OCI-LY1 (cell line): ENCODE measurements at regions not wholly inside any gene's neighbourhood (a gene's known extent, or its start where the extent isn't known, plus 50 kb on each side); places are given as distances from the start of the nearest gene placed in this dataset.

Experiments used
- H2AFZ ChIP-seq: fragments of 200-600 bp; sonication (generic), shearing (Covaris generic); 2 replicates; pipeline ENCODE4 v1.6.0; 2014; ENCODE audit warnings: antibody characterized with exemption, mild to moderate bottlenecking, low read length
- H3F3A ChIP-seq: fragments of 200-600 bp; sonication (generic), shearing (Covaris generic); 2 replicates; pipeline ENCODE4 v1.6.0; 2014; ENCODE audit warnings: mild to moderate bottlenecking, antibody characterized with exemption, low read length, moderate library complexity; ENCODE audit not compliant: insufficient read depth
- H3K27ac ChIP-seq: fragments of 200-600 bp; sonication (generic); 2 replicates; pipeline ENCODE4 v1.5.1; 2014; ENCODE audit warnings: low read length, mixed run types, mild to moderate bottlenecking, low read depth; ENCODE audit not compliant: poor library complexity, severe bottlenecking
- H3K27me3 ChIP-seq: fragments of 200-600 bp; sonication (generic); 2 replicates; pipeline ENCODE4 v1.6.0; 2014; ENCODE audit warnings: antibody characterized with exemption, mild to moderate bottlenecking, low read length, moderate library complexity; ENCODE audit not compliant: insufficient read depth
- H3K36me3 ChIP-seq: fragments of 200-600 bp; sonication (generic); 2 replicates; pipeline ENCODE4 v1.6.1; 2014; ENCODE audit warnings: mild to moderate bottlenecking, antibody characterized with exemption, low read length, moderate library complexity, mixed read lengths; ENCODE audit not compliant: insufficient read depth
- H3K4me1 ChIP-seq: fragments of 200-600 bp; sonication (generic); 2 replicates; pipeline ENCODE4 v1.5.1; 2014; ENCODE audit warnings: mild to moderate bottlenecking, low read length, moderate library complexity; ENCODE audit not compliant: insufficient read depth, severe bottlenecking
- H3K4me2 ChIP-seq: fragments of 200-600 bp; sonication (generic), shearing (Covaris generic); 2 replicates; pipeline ENCODE4 v1.6.1; 2014; ENCODE audit warnings: low read length
- H3K4me3 ChIP-seq: fragments of 200-600 bp; sonication (generic); 2 replicates; pipeline ENCODE4 v1.5.1; 2014; ENCODE audit warnings: low read length, low read depth, mild to moderate bottlenecking, mixed read lengths; ENCODE audit not compliant: poor library complexity, severe bottlenecking
- H3K79me2 ChIP-seq: fragments of 200-600 bp; shearing (Covaris generic); 2 replicates; pipeline ENCODE4 v1.6.1; 2016; ENCODE audit warnings: mixed run types, low read length, mixed read lengths; ENCODE audit not compliant: insufficient read depth
- H3K9ac ChIP-seq: fragments of 200-600 bp; sonication (generic), shearing (Covaris generic); 2 replicates; pipeline ENCODE4 v1.6.1; 2014; ENCODE audit warnings: mild to moderate bottlenecking, low read length, mixed read lengths
- H3K9me2 ChIP-seq: fragments of 200-600 bp; sonication (generic), shearing (Covaris generic); 2 replicates; pipeline ENCODE4 v1.6.1; 2014; ENCODE audit warnings: low read depth, mild to moderate bottlenecking, low read length, mixed read lengths
- H3K9me3 ChIP-seq: fragments of 200-600 bp; shearing (Covaris generic); 2 replicates; pipeline ENCODE4 v1.6.1; 2014; ENCODE audit warnings: low read length, mixed read lengths
- H4K20me1 ChIP-seq: fragments of 200-600 bp; sonication (generic), shearing (Covaris generic); 2 replicates; pipeline ENCODE4 v1.6.0; 2016; ENCODE audit warnings: mild to moderate bottlenecking, low read length; ENCODE audit not compliant: insufficient read depth
- EZH2 ChIP-seq: fragments of 200-600 bp; sonication (generic), shearing (Covaris generic); IDR thresholded peaks from 2 replicates; pipeline ENCODE4 v1.8.0; 2017; ENCODE audit warnings: borderline replicate concordance, mixed run types, mild to moderate bottlenecking, antibody characterized with exemption, low read length, moderate library complexity, mixed read lengths
- TF ChIP-seq, protein P1 (sequence below): fragments of 200-600 bp; sonication (generic), shearing (Covaris generic); IDR thresholded peaks from 2 replicates; pipeline ENCODE4 v1.5.1; 2017; ENCODE audit warnings: mild to moderate bottlenecking, antibody characterized with exemption, low read length, moderate library complexity, mixed read lengths

DNA sequence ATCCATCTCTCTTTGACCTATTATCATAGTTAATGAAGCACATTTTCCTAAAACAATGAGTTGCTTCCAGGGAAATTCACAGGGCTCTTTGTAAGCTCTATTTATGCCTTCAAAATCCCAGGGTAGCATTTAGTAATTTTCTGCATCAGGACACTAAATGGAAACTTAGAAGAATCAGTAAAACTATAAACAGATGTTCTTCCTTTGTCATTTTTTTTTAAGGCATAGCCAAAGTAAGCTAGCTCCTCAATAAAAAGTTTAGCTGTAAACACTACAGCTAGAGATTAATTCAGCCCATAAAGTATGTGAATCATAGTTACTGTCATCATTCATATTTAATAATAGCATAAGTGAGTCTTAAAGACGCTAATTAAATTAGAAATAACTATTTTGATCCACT is 79.3 kb downstream of the RPL22L1 start:
- Histone ChIP-seq H3K9ac (no peak overlapping the region), H3K4me1 (no peaks in the 10 kb centered on the region), H2AFZ (no peak overlapping the region), H3F3A (no peaks in the 10 kb centered on the region), H3K9me2 (no peaks in the 10 kb centered on the region), H4K20me1 (no peaks in the 10 kb centered on the region), H3K27ac (no peak overlapping the region), H3K9me3 (no peaks in the 10 kb centered on the region), H3K79me2 (no peaks in the 10 kb centered on the region), H3K4me2 (no peak overlapping the region), H3K36me3 (no peaks in the 10 kb centered on the region), H3K27me3 (no peaks in the 10 kb centered on the region), H3K4me3 (no peak overlapping the region)
- no peak for TF ChIP-seq EZH2
- TF ChIP-seq, protein P1, sequence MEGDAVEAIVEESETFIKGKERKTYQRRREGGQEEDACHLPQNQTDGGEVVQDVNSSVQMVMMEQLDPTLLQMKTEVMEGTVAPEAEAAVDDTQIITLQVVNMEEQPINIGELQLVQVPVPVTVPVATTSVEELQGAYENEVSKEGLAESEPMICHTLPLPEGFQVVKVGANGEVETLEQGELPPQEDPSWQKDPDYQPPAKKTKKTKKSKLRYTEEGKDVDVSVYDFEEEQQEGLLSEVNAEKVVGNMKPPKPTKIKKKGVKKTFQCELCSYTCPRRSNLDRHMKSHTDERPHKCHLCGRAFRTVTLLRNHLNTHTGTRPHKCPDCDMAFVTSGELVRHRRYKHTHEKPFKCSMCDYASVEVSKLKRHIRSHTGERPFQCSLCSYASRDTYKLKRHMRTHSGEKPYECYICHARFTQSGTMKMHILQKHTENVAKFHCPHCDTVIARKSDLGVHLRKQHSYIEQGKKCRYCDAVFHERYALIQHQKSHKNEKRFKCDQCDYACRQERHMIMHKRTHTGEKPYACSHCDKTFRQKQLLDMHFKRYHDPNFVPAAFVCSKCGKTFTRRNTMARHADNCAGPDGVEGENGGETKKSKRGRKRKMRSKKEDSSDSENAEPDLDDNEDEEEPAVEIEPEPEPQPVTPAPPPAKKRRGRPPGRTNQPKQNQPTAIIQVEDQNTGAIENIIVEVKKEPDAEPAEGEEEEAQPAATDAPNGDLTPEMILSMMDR = no peak

DNA sequence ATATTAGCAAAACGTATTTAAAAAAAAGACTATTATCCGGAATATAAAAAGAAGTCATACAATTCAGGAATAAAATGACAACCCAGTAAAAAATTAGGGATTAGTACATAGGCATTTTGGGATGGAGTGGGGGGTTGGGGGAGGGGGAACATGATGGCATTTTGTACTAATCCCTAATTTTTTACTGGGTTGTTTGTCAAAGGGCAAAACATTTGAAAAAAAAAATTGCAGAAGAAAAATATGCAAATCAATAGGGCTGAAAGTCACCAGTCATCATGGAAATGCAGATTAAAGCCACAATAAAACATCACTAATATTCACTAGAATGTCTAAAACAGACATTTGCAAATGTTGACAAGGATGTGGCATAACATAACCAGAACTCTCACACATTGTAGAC is 82.5 kb downstream of the RPL22L1 start:
- Histone ChIP-seq H3K9ac (no peak overlapping the region), H2AFZ (no peak overlapping the region), H3F3A (no peaks in the 10 kb centered on the region), H3K4me3 (no peak overlapping the region), H3K9me2 (no peaks in the 10 kb centered on the region), H3K9me3 (no peaks in the 10 kb centered on the region), H3K36me3 (no peaks in the 10 kb centered on the region), H3K27me3 (no peaks in the 10 kb centered on the region), H4K20me1 (no peaks in the 10 kb centered on the region), H3K4me2 (no peak overlapping the region), H3K4me1 (no peaks in the 10 kb centered on the region), H3K79me2 (no peaks in the 10 kb centered on the region), H3K27ac (no peak overlapping the region)
- no peak for TF ChIP-seq EZH2
- TF ChIP-seq, protein P1 = no peak

DNA sequence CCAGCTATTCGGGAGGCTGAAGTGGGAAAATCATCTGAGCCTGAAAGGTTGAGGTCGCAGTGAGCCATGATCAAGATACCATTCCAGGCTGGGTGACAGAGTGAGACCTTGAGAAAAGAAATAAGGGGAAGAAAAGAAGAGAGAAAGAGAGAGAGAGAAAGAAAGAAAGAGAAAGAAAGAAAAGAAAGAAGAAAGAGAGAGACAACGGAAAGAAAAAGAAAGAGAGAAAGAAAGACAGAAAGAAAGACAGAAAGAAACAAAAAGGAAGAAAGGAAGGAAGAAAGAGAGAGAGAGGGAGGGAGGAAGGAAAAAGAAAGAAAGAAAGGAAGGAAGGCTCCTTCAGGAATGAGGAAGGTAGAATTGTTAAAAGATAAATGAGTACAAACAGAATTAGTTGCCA is 84.5 kb downstream of the RPL22L1 start:
- no peaks in the 10 kb centered on the region for H3K9me3 ChIP-seq
- no peak overlapping the region for H3K4me3 ChIP-seq
- no peaks in the 10 kb centered on the region for H3K79me2 ChIP-seq
- H2AFZ ChIP-seq = no peak overlapping the region
- H3K27me3 ChIP-seq = no peaks in the 10 kb centered on the region
- H3K9ac ChIP-seq = no peak overlapping the region
- H3K4me2 ChIP-seq = no peak overlapping the region
- H3F3A ChIP-seq = no peaks in the 10 kb centered on the region
- H3K4me1 ChIP-seq = no peaks in the 10 kb centered on the region
- H3K27ac ChIP-seq = no peak overlapping the region
- no peaks in the 10 kb centered on the region for H4K20me1 ChIP-seq
- no peaks in the 10 kb centered on the region for H3K9me2 ChIP-seq
- H3K36me3 ChIP-seq = no peaks in the 10 kb centered on the region
- TF ChIP-seq, protein P1 = no peak
- TF ChIP-seq EZH2 = no peak
